DMS114 treated with DMSO at 0.1 percent for 48 hours (cell line): ENCODE measurements at regions not wholly inside any gene's neighbourhood (a gene's known extent, or its start where the extent isn't known, plus 50 kb on each side); places are given as distances from the start of the nearest gene placed in this dataset.
"Not testable (repeated sequence)": the region's sequence is repeated elsewhere in the genome, so short reads cannot be mapped to it uniquely, and the experiment has no call there.

Experiments
- DNase-seq: peaks from one replicate; lab custom pipeline; 2025; ENCODE audit not compliant: unreplicated experiment; lab: John Stamatoyannopoulos, UW

- DNase-seq, result not testable (repeated sequence)
Measured at GRCh38 chr4:3954540-3955320, 188.5 kb downstream of the ADRA2C start.

- peak; percentile 91 for DNase-seq
Measured at GRCh38 chr4:3955321-3956164, 189.4 kb downstream of the ADRA2C start.

GRCh38 chr4:3956165-3956867 lies 190.1 kb downstream of the ADRA2C start:
- not testable (repeated sequence) for DNase-seq

GRCh38 chr4:3961091-3961672 lies 195.0 kb downstream of the ADRA2C start:
- not testable (repeated sequence) for DNase-seq

GRCh38 chr4:3964572-3965278 lies 198.5 kb downstream of the ADRA2C start:
- not testable (repeated sequence) for DNase-seq

GRCh38 chr4:3967204-3967603 lies 201.0 kb downstream of the ADRA2C start:
- not testable (repeated sequence) for DNase-seq

GRCh38 chr4:3972626-3973025 lies 206.4 kb downstream of the ADRA2C start:
- DNase-seq, result not testable (repeated sequence)

- DNase-seq, result not testable (repeated sequence)
Measured at GRCh38 chr4:3973581-3974200, 207.5 kb downstream of the ADRA2C start.

- not testable (repeated sequence) for DNase-seq
Measured at GRCh38 chr4:3983518-3984125, 217.4 kb downstream of the ADRA2C start.

GRCh38 chr4:3984796-3985195 lies 218.6 kb downstream of the ADRA2C start:
- DNase-seq, result not testable (repeated sequence)

- DNase-seq, result not testable (repeated sequence)
Measured at GRCh38 chr4:3986412-3986811, 220.2 kb downstream of the ADRA2C start.

GRCh38 chr4:3997386-3997785 lies 229.3 kb downstream of the OTOP1 start:
- DNase-seq, result not testable (repeated sequence)

GRCh38 chr4:4004036-4004435 lies 222.7 kb downstream of the OTOP1 start:
- not testable (repeated sequence) for DNase-seq

- not testable (repeated sequence) for DNase-seq
Measured at GRCh38 chr4:4004702-4005101, 222.0 kb downstream of the OTOP1 start.

- not testable (repeated sequence) for DNase-seq
Measured at GRCh38 chr4:4006356-4006755, 220.4 kb downstream of the OTOP1 start.

- not testable (repeated sequence) for DNase-seq
Measured at GRCh38 chr4:4019071-4019470, 207.7 kb downstream of the OTOP1 start.

- DNase-seq, result not testable (repeated sequence)
Measured at GRCh38 chr4:4021161-4021560, 205.6 kb downstream of the OTOP1 start.

- not testable (repeated sequence) for DNase-seq
Measured at GRCh38 chr4:4026708-4027107, 200.0 kb downstream of the OTOP1 start.

- not testable (repeated sequence) for DNase-seq
Measured at GRCh38 chr4:4028752-4029151, 198.0 kb downstream of the OTOP1 start.
